CD4-positive, alpha-beta memory T cell (primary cell): ENCODE measurements at regions not wholly inside any gene's neighbourhood (a gene's known extent, or its start where the extent isn't known, plus 50 kb on each side); places are given as distances from the start of the nearest gene placed in this dataset.

Experiments
- CTCF ChIA-PET: fragments of 350-600 bp; sonication (Branson Sonifier 250); formaldehyde crosslinking; loops from one replicate; lab custom pipeline; 2021; ENCODE audit warnings: inconsistent platforms; ENCODE audit not compliant: partially characterized antibody; lab: Charles Lee
- POLR2A ChIA-PET: fragments of 350-600 bp; sonication (Branson Sonifier 250); formaldehyde crosslinking; loops from one replicate; lab custom pipeline; 2021; ENCODE audit not compliant: partially characterized antibody; lab: Charles Lee
- DNase-seq, 5 donors: peaks; one replicate each; pipeline versions ENCODE4 v3.0.0 to v3.0.0-alpha.2; 2020 to 2022; ENCODE audit warnings: mixed read lengths in 1 of 5
- H3K27ac ChIP-seq: one replicate; pipeline ENCODE4 v1.7.0; 2013; ENCODE audit warnings: low read depth, low read length
- H3K27me3 ChIP-seq: 2 replicates; pipeline ENCODE4 v1.7.0; 2013; ENCODE audit warnings: mild to moderate bottlenecking, low read length, moderate library complexity; ENCODE audit not compliant: insufficient read depth
- H3K36me3 ChIP-seq: 2 replicates; pipeline ENCODE4 v1.7.0; 2013; ENCODE audit warnings: mild to moderate bottlenecking, low read length, moderate library complexity; ENCODE audit not compliant: insufficient read depth
- H3K4me1 ChIP-seq: 2 replicates; pipeline ENCODE4 v1.7.0; 2013; ENCODE audit warnings: mild to moderate bottlenecking, low read length, moderate library complexity; ENCODE audit not compliant: insufficient read depth
- H3K4me3 ChIP-seq, 2 donors: one replicate each; pipeline ENCODE4 v1.7.0; 2013; ENCODE audit warnings: low read length in 2 of 2, mild to moderate bottlenecking in 1 of 2
- H3K9me3 ChIP-seq, 2 donors: one replicate each; pipeline ENCODE4 v1.7.0; 2013; ENCODE audit warnings: low read length in 2 of 2, control low read depth in 1 of 2; ENCODE audit not compliant: control insufficient read depth in 1 of 2
- H3K27ac Mint-ChIP-seq, 7 donors: one replicate each; pipeline ENCODE4 v1.8.0; 2020 to 2021; ENCODE audit warnings: mixed read lengths in 7 of 7, mild to moderate bottlenecking in 6 of 7, inconsistent platforms in 3 of 7, moderate library complexity in 3 of 7
- H3K27me3 Mint-ChIP-seq, 2 donors: one replicate each; pipeline ENCODE4 v1.8.0; 2020 to 2021; ENCODE audit warnings: mixed read lengths in 2 of 2
- H3K36me3 Mint-ChIP-seq, 2 donors: one replicate each; pipeline ENCODE4 v1.8.0; 2020 to 2021; ENCODE audit warnings: mixed read lengths in 2 of 2, inconsistent platforms in 1 of 2, mild to moderate bottlenecking in 1 of 2
- H3K4me1 Mint-ChIP-seq, 4 donors: one replicate each; pipeline ENCODE4 v1.8.0; 2020 to 2021; ENCODE audit warnings: mixed read lengths in 4 of 4, mild to moderate bottlenecking in 1 of 4
- H3K4me3 Mint-ChIP-seq, 8 donors: one replicate each; pipeline ENCODE4 v1.8.0; 2020 to 2021; ENCODE audit warnings: mixed read lengths in 8 of 8, mild to moderate bottlenecking in 7 of 8, moderate library complexity in 6 of 8, inconsistent platforms in 3 of 8
- H3K9me3 Mint-ChIP-seq, 8 donors: one replicate each; pipeline ENCODE4 v1.8.0; 2020 to 2021; ENCODE audit warnings: mixed read lengths in 8 of 8, mild to moderate bottlenecking in 5 of 8, inconsistent platforms in 3 of 8, moderate library complexity in 1 of 8
- intact Hi-C: fragments of 100-400 bp; cut with micrococcal nuclease; formaldehyde crosslinking; loops from one replicate; pipeline ENCODE4 v1.15.1; 2023

- H3K9me3 Mint-ChIP-seq: no peaks in the 10 kb centered on the region
- intact Hi-C loops: no loop called here
- Histone ChIP-seq H3K27ac (no peak overlapping the region), H3K27me3 (peaks cover 7% of the 10 kb centered on the region), H3K4me1 (no peaks in the 10 kb centered on the region), H3K4me3 (no peak overlapping the region), H3K9me3 (no peaks in the 10 kb centered on the region), H3K36me3 (no peaks in the 10 kb centered on the region)
- no peak overlapping the region for H3K4me3 Mint-ChIP-seq
- CTCF ChIA-PET: no interaction called here
- no peak for DNase-seq
- peaks cover 14 to 16% of the 10 kb centered on the region in 2 donors for H3K27me3 Mint-ChIP-seq
- H3K36me3 Mint-ChIP-seq: no peaks in the 10 kb centered on the region
- no peak overlapping the region for H3K27ac Mint-ChIP-seq
- H3K4me1 Mint-ChIP-seq: no peaks in the 10 kb centered on the region
- POLR2A ChIA-PET: no interaction called here
These were observed 213.6 kb upstream of the B3GAT1 start for GRCh38 chr11:134625631-134626030.

GRCh38 chr11:134625151-134625550, 213.1 kb upstream of the B3GAT1 start:
- Mint-ChIP-seq H3K36me3 (no peaks in the 10 kb centered on the region), H3K27ac (no peak overlapping the region), H3K27me3 (peaks cover 14 to 16% of the 10 kb centered on the region in 2 donors), H3K4me1 (no peaks in the 10 kb centered on the region), H3K4me3 (no peak overlapping the region), H3K9me3 (no peaks in the 10 kb centered on the region)
- Histone ChIP-seq H3K27ac (no peak overlapping the region), H3K9me3 (no peaks in the 10 kb centered on the region), H3K36me3 (no peaks in the 10 kb centered on the region), H3K27me3 (peaks cover 7% of the 10 kb centered on the region), H3K4me3 (no peak overlapping the region), H3K4me1 (no peaks in the 10 kb centered on the region)
- ChIA-PET CTCF (no interaction called here), POLR2A (no interaction called here)
- intact Hi-C loops: no loop called here
- DNase-seq: no peak

DNA sequence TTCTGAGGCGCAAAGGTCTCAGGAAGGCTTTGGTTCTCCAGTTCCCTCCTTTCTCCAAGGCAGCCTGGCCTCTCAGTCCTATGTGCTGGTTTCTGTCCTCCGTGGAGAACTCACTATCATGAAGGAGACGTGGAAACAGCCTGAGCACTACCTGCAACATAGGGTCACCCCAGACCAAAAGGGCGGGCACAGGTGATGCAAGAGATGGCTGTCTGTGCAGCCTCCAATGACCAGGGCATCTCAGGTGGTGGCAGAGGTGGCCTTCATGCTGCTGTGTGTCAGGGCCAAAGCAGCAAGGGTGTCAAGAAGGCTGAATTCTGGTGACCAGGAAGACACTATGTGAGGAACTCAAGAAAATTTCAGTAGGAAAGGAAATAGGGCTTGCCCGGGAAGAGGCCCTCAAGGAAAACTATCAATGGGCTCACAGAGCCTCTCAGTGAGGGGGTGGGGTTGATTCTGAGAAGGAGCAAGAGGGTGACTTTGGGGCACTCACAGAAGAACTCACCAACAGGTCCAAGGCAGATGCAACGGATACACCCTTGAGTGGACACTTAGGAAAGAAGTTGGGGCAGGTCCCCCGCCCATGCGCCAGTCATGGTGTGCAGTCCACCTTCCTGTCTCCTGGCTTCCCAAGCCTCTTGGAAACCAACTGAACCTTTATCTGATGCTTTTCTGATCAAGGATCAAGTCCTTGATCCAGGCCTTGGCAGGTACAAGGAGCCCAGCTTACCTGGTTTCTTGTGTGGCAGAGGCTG, 212.3 kb upstream of the B3GAT1 start:
- Histone ChIP-seq H3K4me1 (no peaks in the 10 kb centered on the region), H3K4me3 (no peak overlapping the region), H3K27me3 (peaks cover 7% of the 10 kb centered on the region), H3K9me3 (no peaks in the 10 kb centered on the region), H3K27ac (no peak overlapping the region), H3K36me3 (no peaks in the 10 kb centered on the region)
- H3K36me3 Mint-ChIP-seq: no peaks in the 10 kb centered on the region
- peaks cover 14 to 16% of the 10 kb centered on the region in 2 donors for H3K27me3 Mint-ChIP-seq
- DNase-seq: no peak
- no peak overlapping the region for H3K4me3 Mint-ChIP-seq
- H3K27ac Mint-ChIP-seq: no peak overlapping the region
- H3K4me1 Mint-ChIP-seq: no peaks in the 10 kb centered on the region
- H3K9me3 Mint-ChIP-seq: no peaks in the 10 kb centered on the region
- POLR2A ChIA-PET: no interaction called here
- intact Hi-C loops: no loop called here
- CTCF ChIA-PET: no interaction called here

DNA sequence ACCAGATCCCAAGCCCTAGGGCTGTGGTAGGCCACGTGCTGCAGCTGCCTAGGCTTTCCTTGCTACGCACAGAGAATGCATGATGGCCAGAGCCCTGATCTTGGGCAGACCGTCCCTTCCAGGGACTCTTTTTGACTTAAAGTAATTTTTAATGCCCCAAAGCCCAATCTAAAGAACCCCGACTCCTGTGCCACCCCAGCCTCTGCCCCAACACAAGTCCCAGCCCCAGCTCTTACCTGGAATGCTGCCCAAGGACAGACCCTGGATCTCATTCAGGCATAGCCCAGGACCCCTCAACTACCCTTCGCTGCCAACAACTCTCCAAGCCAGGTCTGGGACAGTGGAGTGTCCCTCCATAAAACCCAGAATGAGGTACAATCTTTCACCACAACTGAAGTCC, 211.7 kb upstream of the B3GAT1 start:
- Histone ChIP-seq H3K27ac (no peak overlapping the region), H3K9me3 (no peaks in the 10 kb centered on the region), H3K4me1 (no peaks in the 10 kb centered on the region), H3K27me3 (peaks cover 7% of the 10 kb centered on the region), H3K4me3 (no peak overlapping the region), H3K36me3 (no peaks in the 10 kb centered on the region)
- no peak overlapping the region for H3K4me3 Mint-ChIP-seq
- no peak overlapping the region for H3K27ac Mint-ChIP-seq
- no peaks in the 10 kb centered on the region for H3K9me3 Mint-ChIP-seq
- no peak for DNase-seq
- POLR2A ChIA-PET: no interaction called here
- CTCF ChIA-PET: no interaction called here
- H3K4me1 Mint-ChIP-seq: no peaks in the 10 kb centered on the region
- H3K27me3 Mint-ChIP-seq: peaks cover 14 to 16% of the 10 kb centered on the region in 2 donors
- intact Hi-C loops: no loop called here
- H3K36me3 Mint-ChIP-seq: no peaks in the 10 kb centered on the region

GRCh38 chr11:134622458-134622857, 210.4 kb upstream of the B3GAT1 start:
- DNase-seq: no peak
- H3K4me1 ChIP-seq: no peaks in the 10 kb centered on the region
- ChIA-PET CTCF (no interaction called here), POLR2A (no interaction called here)
- Mint-ChIP-seq H3K27ac (no peak overlapping the region), H3K4me3 (no peak overlapping the region), H3K36me3 (no peaks in the 10 kb centered on the region), H3K9me3 (no peaks in the 10 kb centered on the region), H3K27me3 (peaks cover 7 to 10% of the 10 kb centered on the region in 2 donors), H3K4me1 (no peaks in the 10 kb centered on the region)
- H3K9me3 ChIP-seq: no peaks in the 10 kb centered on the region
- H3K27ac ChIP-seq: no peak overlapping the region
- no peak overlapping the region for H3K4me3 ChIP-seq
- no peaks in the 10 kb centered on the region for H3K36me3 ChIP-seq
- H3K27me3 ChIP-seq: no peaks in the 10 kb centered on the region
- intact Hi-C loops: no loop called here

GRCh38 chr11:134617360-134617759, 205.3 kb upstream of the B3GAT1 start:
- Mint-ChIP-seq H3K27ac (no peak overlapping the region), H3K36me3 (no peaks in the 10 kb centered on the region), H3K27me3 (peaks cover 3 to 4% of the 10 kb centered on the region in 2 donors), H3K4me3 (no peak overlapping the region), H3K4me1 (no peaks in the 10 kb centered on the region), H3K9me3 (no peaks in the 10 kb centered on the region)
- no peak overlapping the region for H3K27ac ChIP-seq
- H3K4me1 ChIP-seq: no peaks in the 10 kb centered on the region
- DNase-seq: no peak
- intact Hi-C loops: no loop called here
- CTCF ChIA-PET: no interaction called here
- no peak overlapping the region for H3K4me3 ChIP-seq
- no peaks in the 10 kb centered on the region for H3K9me3 ChIP-seq
- H3K36me3 ChIP-seq: no peaks in the 10 kb centered on the region
- no peaks in the 10 kb centered on the region for H3K27me3 ChIP-seq
- POLR2A ChIA-PET: no interaction called here

- H3K9me3 ChIP-seq: no peaks in the 10 kb centered on the region
- Mint-ChIP-seq H3K9me3 (no peaks in the 10 kb centered on the region), H3K27me3 (peaks cover under 1 to 4% of the 10 kb centered on the region in 2 donors), H3K4me3 (no peak overlapping the region), H3K4me1 (no peaks in the 10 kb centered on the region), H3K27ac (peak overlapping the region in 1 of 7 donors; percentile 7), H3K36me3 (no peaks in the 10 kb centered on the region)
- H3K27ac ChIP-seq: no peak overlapping the region
- DNase-seq: no peak
- H3K4me1 ChIP-seq: no peaks in the 10 kb centered on the region
- intact Hi-C loops: no loop called here
- no peaks in the 10 kb centered on the region for H3K36me3 ChIP-seq
- ChIA-PET POLR2A (no interaction called here), CTCF (no interaction called here)
- no peak overlapping the region for H3K4me3 ChIP-seq
- H3K27me3 ChIP-seq: no peaks in the 10 kb centered on the region
These were observed 204.0 kb upstream of the B3GAT1 start for GRCh38 chr11:134616038-134616437.
